Lung (tissue), 11 donors: ENCODE measurements at regions not wholly inside any gene's neighbourhood (a gene's known extent, or its start where the extent isn't known, plus 50 kb on each side); places are given as distances from the start of the nearest gene placed in this dataset.

Source experiments
- ATAC-seq: fragments of 200-7000 bp; cut with Tn5 transposase; one replicate; pipeline ENCODE4 v1.9.1; 2020; ENCODE audit warnings: moderate number of reproducible peaks; ENCODE audit not compliant: insufficient read depth, low FRiP score
- DNase-seq, 3 donors: peaks; one replicate each; pipeline ENCODE4 v3.0.0-alpha.2; 2013 to 2017
- H3K27ac ChIP-seq, 2 donors: one replicate each; pipeline ENCODE4 v1.5.1; 2013; ENCODE audit warnings: mild to moderate bottlenecking in 2 of 2, moderate library complexity in 2 of 2, control low read depth in 1 of 2, inconsistent platforms in 1 of 2, low read depth in 1 of 2, low read length in 1 of 2
- H3K27me3 ChIP-seq, 3 donors: one replicate each; pipeline ENCODE4 v1.5.1; 2013; ENCODE audit warnings: low read length in 2 of 3; ENCODE audit not compliant: control insufficient read depth in 3 of 3, insufficient read depth in 3 of 3
- H3K36me3 ChIP-seq, 4 donors: one replicate each; pipeline ENCODE4 v1.5.1; 2013; ENCODE audit warnings: low read length in 4 of 4, mild to moderate bottlenecking in 1 of 4, moderate library complexity in 1 of 4; ENCODE audit not compliant: control insufficient read depth in 4 of 4, insufficient read depth in 4 of 4
- H3K4me1 ChIP-seq, 5 donors: one replicate each; pipeline ENCODE4 v1.5.1; 2013; ENCODE audit warnings: low read length in 5 of 5, mild to moderate bottlenecking in 2 of 5, moderate library complexity in 1 of 5; ENCODE audit not compliant: control insufficient read depth in 5 of 5, insufficient read depth in 5 of 5
- H3K4me3 ChIP-seq: one replicate; pipeline ENCODE4 v1.5.1; 2013; ENCODE audit warnings: mild to moderate bottlenecking, control low read depth, moderate library complexity
- H3K9ac ChIP-seq, 2 donors: one replicate each; pipeline ENCODE4 v1.5.1; 2013; ENCODE audit warnings: low read length in 2 of 2, control low read depth in 1 of 2; ENCODE audit not compliant: insufficient read depth in 1 of 2
- H3K9me3 ChIP-seq, 4 donors: one replicate each; pipeline ENCODE4 v1.5.1; 2013; ENCODE audit warnings: low read length in 3 of 4, mild to moderate bottlenecking in 1 of 4, moderate library complexity in 1 of 4; ENCODE audit not compliant: control insufficient read depth in 4 of 4, insufficient read depth in 3 of 4
- WGBS, 2 donors: extraction: QIAGEN DNeasy Blood & Tissue Kit; methylation state at CpG; one replicate each; pipeline ENCODE4 v1.1.7; 2013; 5-methylcytosine and 5-hydroxymethylcytosine counted together
- TF ChIP-seq, protein P1 (sequence below): IDR thresholded peaks from 2 replicates; pipeline ENCODE4 v1.5.1; 2012; ENCODE audit warnings: mild to moderate bottlenecking; ENCODE audit errors: control extremely low read depth, extremely low read depth
- donor health status: control.
- donor health status: control.
- donor health status: Bipolar disorder and iron deficiency.
- donor health status: healthy.
- donor health status: DM: yes; HTN: yes; CAD: no.

DNA sequence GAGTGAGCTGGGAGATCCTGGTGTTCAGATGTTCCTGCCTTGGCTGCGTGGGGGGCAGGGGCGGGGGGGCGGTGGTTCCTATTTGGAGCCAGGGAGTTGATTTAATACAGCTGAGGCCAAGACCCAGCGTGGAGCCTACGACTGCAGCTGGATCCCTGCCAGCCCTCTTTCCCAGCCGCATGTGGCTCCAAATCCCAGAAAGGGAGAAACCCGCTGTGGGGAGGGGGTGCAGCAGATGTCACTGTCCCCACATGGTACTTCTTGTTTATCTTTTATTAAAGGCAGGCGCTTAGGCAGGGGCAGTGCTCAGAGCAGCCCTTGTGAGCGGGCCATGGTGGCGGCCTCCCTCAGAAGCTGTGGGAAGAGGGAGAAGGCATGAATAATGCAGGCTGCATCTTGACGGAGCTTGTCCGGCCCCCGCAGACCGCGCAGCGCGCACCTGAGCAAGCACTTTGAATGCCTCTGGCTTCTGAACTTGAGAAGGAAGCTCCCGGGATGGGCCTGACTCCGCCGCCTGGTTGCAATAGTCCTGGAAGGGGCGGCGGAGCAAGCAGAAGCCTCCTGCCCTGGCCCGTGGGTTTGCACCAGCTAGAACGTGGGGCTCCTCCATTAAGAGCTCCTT lies 112.1 kb downstream of the GLI2 start:
- Histone ChIP-seq H3K4me3 (no peak overlapping the region), H3K9ac (no peak overlapping the region), H3K9me3 (peaks cover 0 to 6% (median 3%) of the 10 kb centered on the region in 4 donors), H3K36me3 (peaks cover 0 to 9% (median 2%) of the 10 kb centered on the region in 4 donors), H3K27me3 (no peaks in the 10 kb centered on the region), H3K4me1 (peaks cover 0 to 56% (median 18%) of the 10 kb centered on the region in 5 donors), H3K27ac (no peak overlapping the region)
- WGBS, 2 donors = 71 to 87% methylated on average over 24 of the region's 24 CpGs
- TF ChIP-seq, protein P1, sequence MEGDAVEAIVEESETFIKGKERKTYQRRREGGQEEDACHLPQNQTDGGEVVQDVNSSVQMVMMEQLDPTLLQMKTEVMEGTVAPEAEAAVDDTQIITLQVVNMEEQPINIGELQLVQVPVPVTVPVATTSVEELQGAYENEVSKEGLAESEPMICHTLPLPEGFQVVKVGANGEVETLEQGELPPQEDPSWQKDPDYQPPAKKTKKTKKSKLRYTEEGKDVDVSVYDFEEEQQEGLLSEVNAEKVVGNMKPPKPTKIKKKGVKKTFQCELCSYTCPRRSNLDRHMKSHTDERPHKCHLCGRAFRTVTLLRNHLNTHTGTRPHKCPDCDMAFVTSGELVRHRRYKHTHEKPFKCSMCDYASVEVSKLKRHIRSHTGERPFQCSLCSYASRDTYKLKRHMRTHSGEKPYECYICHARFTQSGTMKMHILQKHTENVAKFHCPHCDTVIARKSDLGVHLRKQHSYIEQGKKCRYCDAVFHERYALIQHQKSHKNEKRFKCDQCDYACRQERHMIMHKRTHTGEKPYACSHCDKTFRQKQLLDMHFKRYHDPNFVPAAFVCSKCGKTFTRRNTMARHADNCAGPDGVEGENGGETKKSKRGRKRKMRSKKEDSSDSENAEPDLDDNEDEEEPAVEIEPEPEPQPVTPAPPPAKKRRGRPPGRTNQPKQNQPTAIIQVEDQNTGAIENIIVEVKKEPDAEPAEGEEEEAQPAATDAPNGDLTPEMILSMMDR = no peak
- ATAC-seq (no peak), DNase-seq (peak; percentile 95 to 96 (median 96))

DNA sequence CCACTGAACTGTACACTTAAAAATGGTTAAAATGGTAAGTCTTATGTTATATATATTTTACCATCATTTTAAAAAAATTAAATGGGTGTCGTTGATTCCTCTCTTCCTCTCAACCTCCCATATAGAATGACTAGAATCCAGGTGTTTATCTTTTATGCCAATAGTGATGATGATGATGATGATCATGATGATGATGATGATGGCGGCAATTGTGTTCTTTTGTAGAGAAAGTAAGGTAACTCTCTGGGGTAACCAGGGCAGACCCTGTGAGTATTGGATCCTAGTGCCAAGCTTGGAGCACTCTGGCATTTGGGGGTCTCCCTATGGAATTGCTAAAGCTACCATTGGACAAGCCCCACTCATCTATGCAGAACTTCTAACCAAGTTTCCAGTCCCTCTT lies 113.6 kb downstream of the GLI2 start:
- Histone ChIP-seq H3K4me3 (no peak overlapping the region), H3K9me3 (peaks cover 0 to 6% (median 3%) of the 10 kb centered on the region in 4 donors), H3K36me3 (peaks cover 0 to 9% (median 2%) of the 10 kb centered on the region in 4 donors), H3K27me3 (no peaks in the 10 kb centered on the region), H3K9ac (no peak overlapping the region), H3K4me1 (peaks cover 0 to 42% (median 18%) of the 10 kb centered on the region in 5 donors), H3K27ac (no peak overlapping the region)
- 98 to 99% methylated on average over 2 of the region's 2 CpGs for WGBS, 2 donors
- DNase-seq (no peak), ATAC-seq (no peak)
- TF ChIP-seq, protein P1 = no peak

- Histone ChIP-seq H3K4me1 (peaks cover 0 to 39% (median 14%) of the 10 kb centered on the region in 5 donors), H3K4me3 (no peak overlapping the region), H3K9ac (no peak overlapping the region), H3K27me3 (no peaks in the 10 kb centered on the region), H3K9me3 (peaks cover 0 to 6% (median 3%) of the 10 kb centered on the region in 4 donors), H3K36me3 (peaks cover 0 to 9% (median 2%) of the 10 kb centered on the region in 4 donors), H3K27ac (no peak overlapping the region)
- TF ChIP-seq, protein P1 = no peak
- ATAC-seq (no peak), DNase-seq (no peak)
- WGBS, 2 donors = 80 to 84% methylated on average over 5 of the region's 5 CpGs
Measured at GRCh38 chr2:120850551-120850950, 114.9 kb downstream of the GLI2 start.
